ENCODE measurements at regions not wholly inside any gene's neighbourhood (a gene's known extent, or its start where the extent isn't known, plus 50 kb on each side); places are given as distances from the start of the nearest gene placed in this dataset.

- peaks cover 23% of the 10 kb centered on the region for H3K4me1 ChIP-seq (ENCODE audit: insufficient read depth, low read length)
- intact Hi-C loops (cut with micrococcal nuclease) = loop anchor here (1.0 to 2.0 kb wide), 5 partner anchors 19 to 390 kb away; partner anchors contain the start of gene DUSP10
- H3K27me3 ChIP-seq (ENCODE audit: low read length) = no peaks in the 10 kb centered on the region
- TF ChIP-seq EZH2 (IDR thresholded peaks at IDR 0.05; ENCODE audit: low read length, unreplicated experiment) (no peak), CTCF (conservative IDR thresholded peaks at IDR 0.05; ENCODE audit: low read depth, low read length) (no peak), EZH2phosphoT487 (IDR thresholded peaks at IDR 0.05; ENCODE audit: borderline replicate concordance, low read length) (no peak)
- peak overlapping the region; percentile 7; the same call in 1 of the 2 replicates for H3K9ac ChIP-seq (ENCODE audit: low read length)
- POLR2A ChIA-PET (ENCODE audit: unreplicated experiment) = interaction anchor here (0.6 to 0.7 kb wide), 2 partner anchors 77 to 128 kb away, joined by 3 read pairs; no protein-coding TSS in a partner anchor
- no peaks in the 10 kb centered on the region for H3F3A ChIP-seq (ENCODE audit: low read length, unreplicated experiment)
- CTCF ChIA-PET = no interaction called here
- H4K20me1 ChIP-seq (ENCODE audit: low read length) = no peaks in the 10 kb centered on the region
- DNase-seq = peak; percentile 93
- no peak overlapping the region for H2AFZ ChIP-seq (ENCODE audit: low read length)
- BruUV-seq (replicated peaks) = no TSS peak
- ATAC-seq = peak; percentile 93
- no peaks in the 10 kb centered on the region for H3K9me2 ChIP-seq (replicated peaks; ENCODE audit: low read length)
- H3K36me3 ChIP-seq (ENCODE audit: low read depth, low read length) = no peaks in the 10 kb centered on the region
- peak overlapping the region; percentile 61 for H3K27ac ChIP-seq (ENCODE audit: low read length)
- H3K4me3 ChIP-seq (ENCODE audit: low read length) = peak overlapping the region; percentile 19; the same call in 1 of the 2 replicates
- H3K4me2 ChIP-seq (ENCODE audit: low read length) = peak overlapping the region; percentile 76
- H3K79me2 ChIP-seq (ENCODE audit: low read length) = no peaks in the 10 kb centered on the region
- no peaks in the 10 kb centered on the region for H3K9me3 ChIP-seq (ENCODE audit: low read length)
These were observed 126.9 kb upstream of the DUSP10 start for GRCh38 chr1:221868593-221869303.

- no peaks in the 10 kb centered on the region for H3K79me2 ChIP-seq (ENCODE audit: low read length)
- ATAC-seq (no peak), DNase-seq (no peak)
- H3K27me3 ChIP-seq (ENCODE audit: low read length) = no peaks in the 10 kb centered on the region
- ChIA-PET CTCF (no interaction called here), POLR2A (ENCODE audit: unreplicated experiment) (no interaction called here)
- no peak overlapping the region for H3K9ac ChIP-seq (ENCODE audit: low read length)
- H3K9me2 ChIP-seq (replicated peaks; ENCODE audit: low read length) = no peaks in the 10 kb centered on the region
- no peaks in the 10 kb centered on the region for H4K20me1 ChIP-seq (ENCODE audit: low read length)
- no TSS peak for BruUV-seq (replicated peaks)
- H3K4me1 ChIP-seq (ENCODE audit: insufficient read depth, low read length) = peaks cover 23% of the 10 kb centered on the region
- intact Hi-C loops (cut with micrococcal nuclease) = no loop called here
- no peaks in the 10 kb centered on the region for H3F3A ChIP-seq (ENCODE audit: low read length, unreplicated experiment)
- TF ChIP-seq CTCF (conservative IDR thresholded peaks at IDR 0.05; ENCODE audit: low read depth, low read length) (no peak), EZH2 (IDR thresholded peaks at IDR 0.05; ENCODE audit: low read length, unreplicated experiment) (no peak), EZH2phosphoT487 (IDR thresholded peaks at IDR 0.05; ENCODE audit: borderline replicate concordance, low read length) (no peak)
- no peaks in the 10 kb centered on the region for H3K9me3 ChIP-seq (ENCODE audit: low read length)
- H3K36me3 ChIP-seq (ENCODE audit: low read depth, low read length) = no peaks in the 10 kb centered on the region
- no peak overlapping the region for H3K4me2 ChIP-seq (ENCODE audit: low read length)
- no peak overlapping the region for H2AFZ ChIP-seq (ENCODE audit: low read length)
- H3K4me3 ChIP-seq (ENCODE audit: low read length) = no peak overlapping the region
- H3K27ac ChIP-seq (ENCODE audit: low read length) = no peak overlapping the region
These were observed 125.1 kb upstream of the DUSP10 start for GRCh38 chr1:221867003-221867402.

GRCh38 chr1:221865808-221866207, 123.9 kb upstream of the DUSP10 start:
- Histone ChIP-seq H3K36me3 (ENCODE audit: low read depth, low read length) (no peaks in the 10 kb centered on the region), H3F3A (ENCODE audit: low read length, unreplicated experiment) (no peaks in the 10 kb centered on the region), H3K4me3 (ENCODE audit: low read length) (no peak overlapping the region), H2AFZ (ENCODE audit: low read length) (no peak overlapping the region), H4K20me1 (ENCODE audit: low read length) (no peaks in the 10 kb centered on the region), H3K79me2 (ENCODE audit: low read length) (no peaks in the 10 kb centered on the region), H3K4me1 (ENCODE audit: insufficient read depth, low read length) (peaks cover 23% of the 10 kb centered on the region), H3K27ac (ENCODE audit: low read length) (no peak overlapping the region), H3K27me3 (ENCODE audit: low read length) (no peaks in the 10 kb centered on the region), H3K9me2 (replicated peaks; ENCODE audit: low read length) (no peaks in the 10 kb centered on the region), H3K4me2 (ENCODE audit: low read length) (no peak overlapping the region), H3K9me3 (ENCODE audit: low read length) (no peaks in the 10 kb centered on the region), H3K9ac (ENCODE audit: low read length) (no peak overlapping the region)
- no peak for ATAC-seq
- BruUV-seq (replicated peaks) = no TSS peak
- DNase-seq = peak; percentile 16
- ChIA-PET CTCF (no interaction called here), POLR2A (ENCODE audit: unreplicated experiment) (no interaction called here)
- intact Hi-C loops (cut with micrococcal nuclease) = no loop called here
- TF ChIP-seq EZH2phosphoT487 (IDR thresholded peaks at IDR 0.05; ENCODE audit: borderline replicate concordance, low read length) = no peak
- no peak for TF ChIP-seq CTCF (conservative IDR thresholded peaks at IDR 0.05; ENCODE audit: low read depth, low read length)
- no peak for TF ChIP-seq EZH2 (IDR thresholded peaks at IDR 0.05; ENCODE audit: low read length, unreplicated experiment)

Measured in PC-3 (cell line).